ENCODE measurements at regions not wholly inside any gene's neighbourhood (a gene's known extent, or its start where the extent isn't known, plus 50 kb on each side); places are given as distances from the start of the nearest gene placed in this dataset.
A peak's percentile ranks its signal among the peaks of the same experiment; 100 is the strongest.

GRCh38 chr2:59180111-59180510, 939.0 kb upstream of the FANCL start:
- Histone ChIP-seq H3K4me1 (ENCODE audit: insufficient read depth, low read length, severe bottlenecking) (no peaks in the 10 kb centered on the region), H3K27ac (ENCODE audit: low read depth, low read length, poor library complexity, severe bottlenecking) (no peak overlapping the region), H3K79me2 (ENCODE audit: insufficient read depth, low read length) (no peaks in the 10 kb centered on the region), H3K27me3 (ENCODE audit: insufficient read depth, low read length) (no peaks in the 10 kb centered on the region), H2AFZ (ENCODE audit: low read length) (no peak overlapping the region), H3K4me3 (ENCODE audit: low read depth, low read length, poor library complexity, severe bottlenecking) (no peak overlapping the region), H3K9me3 (ENCODE audit: low read length) (no peaks in the 10 kb centered on the region), H3K9ac (ENCODE audit: low read length) (no peak overlapping the region), H3K4me2 (ENCODE audit: low read length) (no peak overlapping the region), H3F3A (ENCODE audit: insufficient read depth, low read length) (no peaks in the 10 kb centered on the region), H3K36me3 (ENCODE audit: insufficient read depth, low read length) (no peaks in the 10 kb centered on the region), H3K9me2 (ENCODE audit: low read depth, low read length) (no peaks in the 10 kb centered on the region), H4K20me1 (ENCODE audit: insufficient read depth, low read length) (no peaks in the 10 kb centered on the region)
- TF ChIP-seq EZH2 (IDR thresholded peaks at IDR 0.05; ENCODE audit: borderline replicate concordance, low read length) (no peak), CTCF (IDR thresholded peaks at IDR 0.05; ENCODE audit: low read length) (no peak)

GRCh38 chr2:59177748-59178147, 936.6 kb upstream of the FANCL start:
- no peaks in the 10 kb centered on the region for H3K9me3 ChIP-seq (ENCODE audit: low read length)
- H3K79me2 ChIP-seq (ENCODE audit: insufficient read depth, low read length), result no peaks in the 10 kb centered on the region
- no peaks in the 10 kb centered on the region for H3K27me3 ChIP-seq (ENCODE audit: insufficient read depth, low read length)
- H3K9me2 ChIP-seq (ENCODE audit: low read depth, low read length), result no peaks in the 10 kb centered on the region
- no peaks in the 10 kb centered on the region for H3K4me1 ChIP-seq (ENCODE audit: insufficient read depth, low read length, severe bottlenecking)
- H3K9ac ChIP-seq (ENCODE audit: low read length), result no peak overlapping the region
- no peaks in the 10 kb centered on the region for H3K36me3 ChIP-seq (ENCODE audit: insufficient read depth, low read length)
- no peak overlapping the region for H3K4me3 ChIP-seq (ENCODE audit: low read depth, low read length, poor library complexity, severe bottlenecking)
- no peak overlapping the region for H3K4me2 ChIP-seq (ENCODE audit: low read length)
- TF ChIP-seq CTCF (IDR thresholded peaks at IDR 0.05; ENCODE audit: low read length) (no peak), EZH2 (IDR thresholded peaks at IDR 0.05; ENCODE audit: borderline replicate concordance, low read length) (no peak)
- H3K27ac ChIP-seq (ENCODE audit: low read depth, low read length, poor library complexity, severe bottlenecking), result no peak overlapping the region
- no peaks in the 10 kb centered on the region for H4K20me1 ChIP-seq (ENCODE audit: insufficient read depth, low read length)
- no peaks in the 10 kb centered on the region for H3F3A ChIP-seq (ENCODE audit: insufficient read depth, low read length)
- H2AFZ ChIP-seq (ENCODE audit: low read length), result no peak overlapping the region

GRCh38 chr2:59176737-59177136, 935.6 kb upstream of the FANCL start:
- H3K4me3 ChIP-seq (ENCODE audit: low read depth, low read length, poor library complexity, severe bottlenecking), result no peak overlapping the region
- no peaks in the 10 kb centered on the region for H3K9me2 ChIP-seq (ENCODE audit: low read depth, low read length)
- H3K27ac ChIP-seq (ENCODE audit: low read depth, low read length, poor library complexity, severe bottlenecking), result no peak overlapping the region
- TF ChIP-seq CTCF (IDR thresholded peaks at IDR 0.05; ENCODE audit: low read length), result peak; percentile 22; the same call in 1 of the 2 replicates
- TF ChIP-seq EZH2 (IDR thresholded peaks at IDR 0.05; ENCODE audit: borderline replicate concordance, low read length), result no peak
- H3K4me1 ChIP-seq (ENCODE audit: insufficient read depth, low read length, severe bottlenecking), result no peaks in the 10 kb centered on the region
- H3K9ac ChIP-seq (ENCODE audit: low read length), result no peak overlapping the region
- no peaks in the 10 kb centered on the region for H4K20me1 ChIP-seq (ENCODE audit: insufficient read depth, low read length)
- H3K79me2 ChIP-seq (ENCODE audit: insufficient read depth, low read length), result no peaks in the 10 kb centered on the region
- H3K27me3 ChIP-seq (ENCODE audit: insufficient read depth, low read length), result no peaks in the 10 kb centered on the region
- no peaks in the 10 kb centered on the region for H3F3A ChIP-seq (ENCODE audit: insufficient read depth, low read length)
- no peaks in the 10 kb centered on the region for H3K9me3 ChIP-seq (ENCODE audit: low read length)
- no peak overlapping the region for H3K4me2 ChIP-seq (ENCODE audit: low read length)
- H2AFZ ChIP-seq (ENCODE audit: low read length), result no peak overlapping the region
- no peaks in the 10 kb centered on the region for H3K36me3 ChIP-seq (ENCODE audit: insufficient read depth, low read length)

All from OCI-LY1 (cell line).